ENCODE measurements at regions not wholly inside any gene's neighbourhood (a gene's known extent, or its start where the extent isn't known, plus 50 kb on each side); places are given as distances from the start of the nearest gene placed in this dataset.

DNA sequence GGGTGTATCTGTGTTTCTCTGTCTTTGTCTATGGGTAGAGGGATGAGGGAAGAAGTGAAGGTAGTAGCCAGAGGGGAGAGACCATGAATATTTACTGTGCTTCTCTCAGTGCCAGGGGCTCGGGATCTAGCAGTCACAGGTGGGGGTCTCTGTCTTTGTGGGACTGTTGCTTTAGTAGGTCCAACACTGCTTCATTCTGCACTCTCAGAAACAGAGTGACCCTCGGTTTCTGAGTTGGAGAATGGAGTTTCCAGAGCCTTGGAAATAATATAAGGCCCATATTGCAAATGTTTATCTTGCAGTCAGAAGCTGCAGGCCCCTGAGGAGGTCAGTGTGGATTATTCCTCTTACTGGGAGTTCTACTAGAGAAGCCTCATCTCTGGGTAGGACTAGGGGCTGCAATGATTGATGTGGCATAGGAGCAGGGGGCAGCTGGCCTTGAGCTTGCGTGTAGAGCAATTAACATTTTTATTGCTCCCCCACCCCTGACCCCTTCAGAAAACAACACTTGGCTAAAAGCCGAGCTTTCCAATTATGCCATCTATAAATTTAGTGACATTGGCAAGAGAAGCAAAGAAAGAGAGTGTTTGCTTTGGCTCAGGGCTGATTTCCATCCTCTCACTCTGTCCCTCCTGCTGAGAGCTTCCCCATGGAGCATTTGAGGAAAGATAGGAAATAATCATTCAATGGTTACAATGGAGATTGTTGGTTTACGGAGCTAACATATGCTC, 55.0 kb upstream of the TRPC7 start:
- TF ChIP-seq CTCF (IDR thresholded peaks at IDR 0.05; ENCODE audit: low read depth, low read length, poor library complexity, severe bottlenecking): no peak
- TF ChIP-seq EZH2phosphoT487 (IDR thresholded peaks at IDR 0.05; ENCODE audit: borderline replicate concordance, low read length): no peak

Measured in DOHH2 (cell line).